Esophagus (tissue), 2 donors: ENCODE measurements at regions not wholly inside any gene's neighbourhood (a gene's known extent, or its start where the extent isn't known, plus 50 kb on each side); places are given as distances from the start of the nearest gene placed in this dataset.

Experiments
- H3K27ac ChIP-seq, 2 donors: one replicate each; pipeline ENCODE4 v1.5.1; 2013; ENCODE audit warnings: low read depth in 2 of 2, mild to moderate bottlenecking in 2 of 2, inconsistent platforms in 1 of 2, low read length in 1 of 2, moderate library complexity in 1 of 2
- H3K27me3 ChIP-seq, 2 donors: one replicate each; pipeline ENCODE4 v1.6.1; 2013; ENCODE audit warnings: low read length in 2 of 2, control low read depth in 1 of 2, mild to moderate bottlenecking in 1 of 2; ENCODE audit not compliant: insufficient read depth in 2 of 2, control insufficient read depth in 1 of 2
- H3K36me3 ChIP-seq, 2 donors: one replicate each; pipeline ENCODE4 v1.6.1; 2013; ENCODE audit warnings: low read length in 1 of 2; ENCODE audit not compliant: control insufficient read depth in 2 of 2, insufficient read depth in 2 of 2
- H3K4me1 ChIP-seq, 2 donors: one replicate each; pipeline ENCODE4 v1.6.1; 2013; ENCODE audit warnings: low read length in 1 of 2; ENCODE audit not compliant: control insufficient read depth in 2 of 2, insufficient read depth in 2 of 2
- H3K4me3 ChIP-seq, 2 donors: one replicate each; pipeline ENCODE4 v1.5.1; 2013; ENCODE audit warnings: low read length in 2 of 2, mild to moderate bottlenecking in 2 of 2, low read depth in 1 of 2, moderate library complexity in 1 of 2
- H3K9me3 ChIP-seq, 2 donors: one replicate each; pipeline ENCODE4 v1.6.1; 2013; ENCODE audit warnings: mild to moderate bottlenecking in 2 of 2, low read depth in 1 of 2, low read length in 1 of 2, moderate library complexity in 1 of 2; ENCODE audit not compliant: control insufficient read depth in 2 of 2, insufficient read depth in 1 of 2
- WGBS, 2 donors: extraction: QIAGEN DNeasy Blood & Tissue Kit; methylation state at CpG; one replicate each; pipeline ENCODE4 v1.1.7; 2013; 5-methylcytosine and 5-hydroxymethylcytosine counted together
- donor health status: healthy with polysubstance abuse.
- donor health status: Bipolar disorder and iron deficiency.

DNA sequence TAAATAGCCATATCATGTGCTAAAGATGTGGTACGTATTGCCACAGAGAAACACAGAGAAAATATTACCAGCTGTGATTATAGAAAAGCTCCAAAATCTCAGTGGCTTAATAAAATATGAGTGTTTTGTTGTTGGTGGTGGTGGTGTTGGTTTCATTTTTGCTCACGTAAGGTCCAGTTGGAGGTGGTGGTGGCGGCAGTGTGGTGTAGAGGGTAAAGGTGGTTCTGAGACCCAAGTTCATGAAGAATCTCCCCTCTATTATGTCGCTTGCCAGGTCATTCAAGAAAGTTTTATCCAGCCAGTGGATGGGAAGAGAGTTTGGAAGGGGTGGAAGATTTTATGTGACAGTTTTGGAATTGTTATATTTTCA lies 217.6 kb upstream of the SAMSN1 start:
- Histone ChIP-seq H3K4me1 (no peaks in the 10 kb centered on the region), H3K36me3 (no peaks in the 10 kb centered on the region), H3K27me3 (no peaks in the 10 kb centered on the region), H3K27ac (no peak overlapping the region), H3K9me3 (no peaks in the 10 kb centered on the region), H3K4me3 (no peak overlapping the region)
- 73 to 77% methylated on average over 4 of the region's 4 CpGs for WGBS, 2 donors

- Histone ChIP-seq H3K27me3 (no peaks in the 10 kb centered on the region), H3K27ac (no peak overlapping the region), H3K36me3 (no peaks in the 10 kb centered on the region), H3K9me3 (no peaks in the 10 kb centered on the region), H3K4me1 (no peaks in the 10 kb centered on the region), H3K4me3 (no peak overlapping the region)
- WGBS, 2 donors = 31 to 38% methylated on average over 4 of the region's 4 CpGs
Observed at GRCh38 chr21:14762734-14763694, 216.9 kb upstream of the SAMSN1 start.

GRCh38 chr21:14762327-14762726 lies 216.2 kb upstream of the SAMSN1 start:
- Histone ChIP-seq H3K36me3 (no peaks in the 10 kb centered on the region), H3K4me1 (no peaks in the 10 kb centered on the region), H3K4me3 (no peak overlapping the region), H3K9me3 (no peaks in the 10 kb centered on the region), H3K27ac (no peak overlapping the region), H3K27me3 (no peaks in the 10 kb centered on the region)
- WGBS, 2 donors = 72 to 85% methylated on average over 1 of the region's 1 CpG

DNA sequence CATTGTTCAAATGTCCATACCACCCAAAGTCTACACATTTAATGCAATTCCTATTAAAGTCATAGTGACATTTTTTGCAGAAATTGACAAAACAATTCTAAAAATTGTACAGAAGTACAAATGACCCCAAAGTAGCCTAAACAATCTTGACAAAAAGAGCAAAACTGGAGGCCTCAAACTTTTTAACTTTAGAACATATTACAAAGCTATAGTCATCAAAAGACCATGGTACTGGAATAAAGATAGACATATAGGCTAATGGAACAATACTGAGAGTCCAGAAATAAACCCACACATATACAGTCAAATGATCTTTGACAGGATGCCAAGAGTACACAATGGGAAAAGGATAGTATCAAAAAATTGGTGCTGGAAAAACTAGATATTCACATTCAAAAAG lies 213.2 kb upstream of the SAMSN1 start:
- Histone ChIP-seq H3K36me3 (no peaks in the 10 kb centered on the region), H3K27ac (no peak overlapping the region), H3K4me1 (no peaks in the 10 kb centered on the region), H3K27me3 (no peaks in the 10 kb centered on the region), H3K9me3 (no peaks in the 10 kb centered on the region), H3K4me3 (no peak overlapping the region)

DNA sequence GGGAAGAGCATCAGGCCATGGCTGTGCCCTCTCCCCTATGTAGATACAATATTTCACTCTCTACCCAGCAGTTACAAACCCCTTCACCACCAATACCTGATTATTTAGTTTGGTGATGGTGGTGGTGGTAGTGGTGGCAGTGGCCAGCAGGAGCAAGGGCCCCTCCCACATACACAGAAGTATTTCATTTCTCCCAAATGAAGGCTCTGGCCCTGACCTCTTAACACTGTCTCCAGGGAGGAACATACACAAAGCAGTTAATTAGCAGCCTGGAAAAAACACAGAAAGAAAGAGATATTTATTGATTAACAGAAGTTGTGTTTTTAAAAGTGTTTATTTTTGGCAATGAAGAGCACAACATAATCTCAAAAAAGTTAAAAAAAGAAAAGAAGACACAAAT lies 212.7 kb upstream of the SAMSN1 start:
- no peak overlapping the region for H3K27ac ChIP-seq

GRCh38 chr21:14757533-14758327 lies 211.6 kb upstream of the SAMSN1 start:
- Histone ChIP-seq H3K27me3 (no peaks in the 10 kb centered on the region), H3K4me1 (no peaks in the 10 kb centered on the region), H3K27ac (no peak overlapping the region), H3K36me3 (no peaks in the 10 kb centered on the region), H3K4me3 (no peak overlapping the region), H3K9me3 (no peaks in the 10 kb centered on the region)
- 87 to 88% methylated on average over 7 of the region's 7 CpGs for WGBS, 2 donors

More for the DNA sequence above, 212.7 kb upstream of the SAMSN1 start:
- Histone ChIP-seq H3K27me3 (no peaks in the 10 kb centered on the region), H3K9me3 (no peaks in the 10 kb centered on the region), H3K36me3 (no peaks in the 10 kb centered on the region), H3K4me1 (no peaks in the 10 kb centered on the region), H3K4me3 (no peak overlapping the region)

DNA sequence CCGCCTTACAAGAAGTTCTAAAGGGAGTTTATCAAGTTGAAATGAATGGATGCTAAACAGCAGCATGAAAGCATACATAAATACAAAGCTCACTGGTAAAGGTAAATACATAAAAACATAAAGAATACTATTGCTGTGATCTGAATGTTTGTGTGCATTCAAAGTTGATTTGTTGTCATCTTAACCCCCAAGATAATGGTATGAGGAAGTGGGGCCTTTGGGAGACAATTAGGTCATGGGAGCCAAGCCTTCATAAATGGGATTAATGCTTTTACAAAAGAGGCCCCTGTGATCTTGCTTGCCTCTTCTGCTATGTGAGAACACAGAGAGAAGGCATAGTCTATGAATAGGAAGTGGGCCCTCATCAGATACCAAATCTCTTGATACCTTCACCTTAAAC lies 209.0 kb upstream of the SAMSN1 start:
- 91 to 94% methylated on average over 1 of the region's 1 CpG for WGBS, 2 donors
- Histone ChIP-seq H3K27me3 (no peaks in the 10 kb centered on the region), H3K27ac (no peak overlapping the region), H3K4me3 (no peak overlapping the region), H3K36me3 (no peaks in the 10 kb centered on the region), H3K4me1 (no peaks in the 10 kb centered on the region), H3K9me3 (no peaks in the 10 kb centered on the region)

- Histone ChIP-seq H3K27ac (no peak overlapping the region), H3K36me3 (no peaks in the 10 kb centered on the region), H3K4me1 (no peaks in the 10 kb centered on the region), H3K9me3 (no peaks in the 10 kb centered on the region), H3K27me3 (no peaks in the 10 kb centered on the region), H3K4me3 (no peak overlapping the region)
- 91 to 92% methylated on average over 2 of the region's 2 CpGs for WGBS, 2 donors
Observed at GRCh38 chr21:14754682-14755081, 208.6 kb upstream of the SAMSN1 start.

GRCh38 chr21:14754259-14754604 lies 208.1 kb upstream of the SAMSN1 start:
- Histone ChIP-seq H3K27ac (no peak overlapping the region), H3K4me3 (no peak overlapping the region), H3K27me3 (no peaks in the 10 kb centered on the region), H3K9me3 (no peaks in the 10 kb centered on the region), H3K4me1 (no peaks in the 10 kb centered on the region), H3K36me3 (no peaks in the 10 kb centered on the region)
- 66 to 79% methylated on average over 1 of the region's 1 CpG for WGBS, 2 donors
